ENCODE measurements at regions not wholly inside any gene's neighbourhood (a gene's known extent, or its start where the extent isn't known, plus 50 kb on each side); places are given as distances from the start of the nearest gene placed in this dataset.

GRCh38 chr4:89368861-89369260 is 61.3 kb upstream of the GPRIN3 start:
- TF ChIP-seq SUZ12 (IDR thresholded peaks at IDR 0.05) (no peak), FOXK2 (IDR thresholded peaks at IDR 0.05) (no peak), ELF4 (IDR thresholded peaks at IDR 0.05) (no peak), SP1 (IDR thresholded peaks at IDR 0.05) (no peak), FOXM1 (IDR thresholded peaks at IDR 0.05; ENCODE audit: borderline replicate concordance) (no peak), HDGF (IDR thresholded peaks at IDR 0.05; ENCODE audit: borderline replicate concordance) (no peak), TARDBP (IDR thresholded peaks at IDR 0.05) (no peak)
